NOMO-1 treated with DMSO at 0.1 percent for 48 hours (cell line): ENCODE measurements at regions not wholly inside any gene's neighbourhood (a gene's known extent, or its start where the extent isn't known, plus 50 kb on each side); places are given as distances from the start of the nearest gene placed in this dataset.

ENCODE experiments used
- DNase-seq: peaks from one replicate; lab custom pipeline; 2025; ENCODE audit not compliant: unreplicated experiment; lab: John Stamatoyannopoulos, UW

- DNase-seq = no peak
Observed at GRCh38 chr13:76713280-76713679, 172.9 kb downstream of the KCTD12 start.

GRCh38 chr13:76711550-76712182 is 174.5 kb downstream of the KCTD12 start:
- DNase-seq = peak; percentile 72

GRCh38 chr13:76709851-76710250 is 176.4 kb downstream of the KCTD12 start:
- no peak for DNase-seq

GRCh38 chr13:76708138-76708688 is 178.0 kb downstream of the KCTD12 start:
- no peak for DNase-seq

GRCh38 chr13:76707360-76707759 is 178.8 kb downstream of the KCTD12 start:
- no peak for DNase-seq

GRCh38 chr13:76703621-76704288 is 182.4 kb downstream of the KCTD12 start:
- DNase-seq = no peak

GRCh38 chr13:76703216-76703615 is 183.0 kb downstream of the KCTD12 start:
- no peak for DNase-seq

- DNase-seq = no peak
Observed at GRCh38 chr13:76697288-76697687, 188.9 kb downstream of the KCTD12 start.

GRCh38 chr13:76696370-76696769 is 189.8 kb downstream of the KCTD12 start:
- DNase-seq = no peak

- no peak for DNase-seq
Observed at GRCh38 chr13:76693086-76693485, 193.1 kb downstream of the KCTD12 start.

GRCh38 chr13:76692346-76692745 is 193.9 kb downstream of the KCTD12 start:
- DNase-seq = no peak

- DNase-seq = no peak
Observed at GRCh38 chr13:76690611-76691010, 195.6 kb downstream of the KCTD12 start.

GRCh38 chr13:76687467-76687866 is 198.7 kb downstream of the KCTD12 start:
- DNase-seq = no peak

GRCh38 chr13:76685938-76686337 is 200.3 kb downstream of the KCTD12 start:
- DNase-seq = no peak

- DNase-seq = no peak
Observed at GRCh38 chr13:76684336-76684735, 201.9 kb downstream of the KCTD12 start.

- DNase-seq = no peak
Observed at GRCh38 chr13:76683854-76684253, 202.4 kb downstream of the KCTD12 start.

- no peak for DNase-seq
Observed at GRCh38 chr13:76683168-76683567, 203.0 kb downstream of the KCTD12 start.

GRCh38 chr13:76680112-76680511 is 206.1 kb downstream of the KCTD12 start:
- no peak for DNase-seq

- DNase-seq = no peak
Observed at GRCh38 chr13:76677043-76677442, 209.2 kb downstream of the KCTD12 start.

- DNase-seq = no peak
Observed at GRCh38 chr13:76672420-76672819, 213.8 kb downstream of the KCTD12 start.

GRCh38 chr13:76668716-76669115 is 217.5 kb downstream of the KCTD12 start:
- no peak for DNase-seq

- no peak for DNase-seq
Observed at GRCh38 chr13:76668141-76668540, 218.1 kb downstream of the KCTD12 start.

- DNase-seq = peak; percentile 64
Observed at GRCh38 chr13:76667551-76667950, 218.7 kb downstream of the KCTD12 start.
